D721Med (cell line): ENCODE measurements at regions not wholly inside any gene's neighbourhood (a gene's known extent, or its start where the extent isn't known, plus 50 kb on each side); places are given as distances from the start of the nearest gene placed in this dataset.

Experiments used
- DNase-seq: peaks from one replicate; pipeline ENCODE4 v3.0.0; 2011; ENCODE audit warnings: low spot score; ENCODE audit not compliant: insufficient read length
- FAIRE-seq: peaks from 2 replicates; lab custom pipeline; 2011; peaks lifted over from hg19 to GRCh38; lab: Jason Lieb, UNC
- TF ChIP-seq, protein P1 (sequence below): IDR thresholded peaks from 2 replicates; pipeline ENCODE4 v1.5.1; 2012; ENCODE audit warnings: mild to moderate bottlenecking, control low read depth; ENCODE audit not compliant: insufficient read depth; ENCODE audit errors: missing control alignments

DNA sequence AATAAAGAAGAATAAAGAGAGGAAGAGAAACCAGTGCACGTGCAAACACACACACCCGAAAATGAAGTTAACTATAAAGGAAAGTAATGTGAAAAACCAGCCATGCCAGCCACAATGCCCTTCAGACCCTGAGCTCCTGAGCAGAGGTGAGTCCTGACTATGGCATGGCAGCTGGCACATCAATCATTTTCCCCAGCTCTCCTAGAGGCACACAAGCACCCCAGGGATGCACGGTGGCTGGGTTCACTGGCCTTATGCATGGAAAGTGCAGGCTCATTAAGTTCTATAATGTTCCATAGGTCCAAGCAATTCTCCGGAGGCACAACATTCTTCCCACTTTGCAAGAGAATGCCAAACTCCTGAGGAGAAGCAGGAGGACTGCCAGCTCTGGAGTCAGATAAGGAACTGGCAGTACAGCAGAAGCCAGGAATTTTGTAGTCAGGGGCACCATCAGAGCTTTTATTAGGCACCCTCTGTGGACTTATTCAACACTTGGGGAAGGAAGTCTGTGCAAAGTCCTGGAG lies 175.0 kb upstream of the PRDM1 start:
- FAIRE-seq = no peak
- TF ChIP-seq, protein P1, sequence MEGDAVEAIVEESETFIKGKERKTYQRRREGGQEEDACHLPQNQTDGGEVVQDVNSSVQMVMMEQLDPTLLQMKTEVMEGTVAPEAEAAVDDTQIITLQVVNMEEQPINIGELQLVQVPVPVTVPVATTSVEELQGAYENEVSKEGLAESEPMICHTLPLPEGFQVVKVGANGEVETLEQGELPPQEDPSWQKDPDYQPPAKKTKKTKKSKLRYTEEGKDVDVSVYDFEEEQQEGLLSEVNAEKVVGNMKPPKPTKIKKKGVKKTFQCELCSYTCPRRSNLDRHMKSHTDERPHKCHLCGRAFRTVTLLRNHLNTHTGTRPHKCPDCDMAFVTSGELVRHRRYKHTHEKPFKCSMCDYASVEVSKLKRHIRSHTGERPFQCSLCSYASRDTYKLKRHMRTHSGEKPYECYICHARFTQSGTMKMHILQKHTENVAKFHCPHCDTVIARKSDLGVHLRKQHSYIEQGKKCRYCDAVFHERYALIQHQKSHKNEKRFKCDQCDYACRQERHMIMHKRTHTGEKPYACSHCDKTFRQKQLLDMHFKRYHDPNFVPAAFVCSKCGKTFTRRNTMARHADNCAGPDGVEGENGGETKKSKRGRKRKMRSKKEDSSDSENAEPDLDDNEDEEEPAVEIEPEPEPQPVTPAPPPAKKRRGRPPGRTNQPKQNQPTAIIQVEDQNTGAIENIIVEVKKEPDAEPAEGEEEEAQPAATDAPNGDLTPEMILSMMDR = no peak
- DNase-seq = no peak

DNA sequence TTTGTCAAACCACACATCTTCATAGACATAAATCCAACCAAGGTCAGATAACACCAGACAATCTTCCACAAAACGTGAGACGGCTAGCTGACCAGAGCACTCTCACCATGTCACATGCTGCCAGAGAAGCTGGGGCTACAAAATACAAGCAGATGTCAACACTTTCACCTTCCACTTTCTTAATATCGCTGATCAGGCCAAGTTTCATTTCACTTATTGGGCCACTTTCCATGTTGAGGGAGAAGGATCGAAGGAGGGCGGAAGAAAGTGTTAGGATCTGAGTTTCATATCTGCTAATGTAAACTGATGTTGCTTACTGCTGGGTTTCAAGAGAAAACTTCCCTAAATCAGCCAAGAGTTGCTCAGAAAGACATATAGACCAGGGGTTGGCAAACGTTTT lies 177.0 kb upstream of the PRDM1 start:
- DNase-seq (no peak), FAIRE-seq (no peak)
- TF ChIP-seq, protein P1 = no peak

DNA sequence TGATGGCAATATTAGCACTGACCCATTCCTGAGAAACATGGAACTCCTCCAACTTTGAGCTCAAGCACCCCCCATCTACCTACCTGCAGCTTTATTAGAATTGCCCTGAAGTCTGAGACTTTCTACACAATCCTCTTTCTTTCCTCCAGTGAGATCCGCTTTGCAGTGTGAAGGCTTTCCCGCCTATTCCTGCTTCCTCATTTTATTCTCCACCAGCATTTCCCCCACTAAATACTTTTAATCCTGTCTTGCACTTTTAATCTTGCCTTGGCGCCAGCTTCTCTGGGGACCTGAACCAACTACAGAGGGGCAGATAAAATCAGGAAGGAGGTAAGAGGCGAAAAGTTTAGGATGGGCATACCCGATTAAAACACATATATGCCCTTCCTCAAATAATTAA lies 178.1 kb upstream of the PRDM1 start:
- TF ChIP-seq, protein P1 = no peak
- no peak for DNase-seq
- FAIRE-seq = no peak

DNA sequence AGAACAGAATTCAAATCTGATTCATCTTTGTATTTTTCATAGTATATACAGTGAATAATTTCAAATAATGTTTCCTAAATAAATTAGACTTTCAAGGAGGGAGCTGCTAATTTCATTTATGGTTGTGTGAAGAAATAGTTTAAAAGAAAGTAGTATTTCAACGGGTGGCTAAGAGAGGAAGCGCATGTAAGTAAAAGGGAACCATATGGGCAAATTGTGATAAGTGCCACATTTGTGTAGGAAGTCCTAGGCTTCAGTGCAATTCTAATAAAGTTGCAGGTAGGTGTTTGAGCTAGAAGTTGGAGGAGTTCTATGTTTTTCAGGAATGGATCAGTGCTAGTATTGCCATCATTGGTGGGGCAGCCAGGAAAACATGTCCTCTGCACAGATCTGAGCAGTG lies 178.8 kb upstream of the PRDM1 start:
- TF ChIP-seq, protein P1 = no peak
- DNase-seq (no peak), FAIRE-seq (no peak)

DNA sequence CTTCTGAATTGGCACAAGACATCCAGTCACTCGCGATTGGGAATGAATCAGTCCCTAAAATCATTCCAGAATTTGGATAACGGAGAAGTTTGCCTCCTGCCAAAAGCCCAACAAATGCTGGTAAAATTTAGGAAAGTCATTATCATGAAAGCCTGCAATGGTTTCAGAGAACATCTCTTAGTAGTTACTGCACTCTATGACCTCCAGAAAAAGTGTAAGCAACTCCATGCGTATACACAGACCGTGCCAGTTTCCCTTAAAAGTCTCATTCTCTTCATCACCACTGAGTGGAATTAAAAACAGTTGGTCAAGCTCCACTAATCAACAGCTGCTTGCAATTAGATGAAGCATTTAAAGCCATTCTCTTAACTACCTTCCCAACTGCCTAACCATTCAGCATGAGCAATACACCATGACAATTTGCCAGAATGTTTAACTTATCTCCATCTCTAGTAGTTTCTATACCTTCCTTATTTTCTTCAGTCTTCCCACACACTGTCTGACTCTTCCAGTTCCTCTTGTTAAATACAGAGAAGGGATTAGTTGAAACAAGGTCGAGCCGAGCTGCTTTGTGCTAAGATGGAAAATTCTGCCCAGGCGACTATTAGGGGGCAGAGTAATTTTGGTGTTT lies 183.6 kb upstream of the PRDM1 start:
- TF ChIP-seq, protein P1 = no peak
- no peak for DNase-seq
- FAIRE-seq = peak; percentile 88

DNA sequence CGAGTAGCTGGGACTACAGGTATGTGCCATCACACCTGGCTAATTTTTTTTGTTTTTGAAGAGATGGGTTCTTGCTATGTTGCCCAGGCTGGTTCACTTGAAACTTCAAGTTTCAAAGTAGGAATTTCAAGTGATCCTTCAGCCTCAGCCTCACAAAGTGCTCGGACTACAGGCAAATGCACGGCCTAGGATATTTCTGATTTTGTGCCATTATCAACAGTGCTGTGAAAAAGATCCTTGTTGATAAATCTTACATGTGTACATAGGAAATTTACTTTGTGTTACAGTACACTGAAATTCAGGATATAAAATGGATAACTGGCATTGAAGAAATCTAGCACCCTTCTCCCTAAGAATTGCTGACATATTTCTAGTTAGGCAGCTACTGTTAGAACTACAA lies 184.6 kb upstream of the PRDM1 start:
- no peak for FAIRE-seq

More for the DNA sequence above, 184.6 kb upstream of the PRDM1 start:
- no peak for DNase-seq
- TF ChIP-seq, protein P1 = no peak
